AG09319 (cell line): ENCODE measurements at regions not wholly inside any gene's neighbourhood (a gene's known extent, or its start where the extent isn't known, plus 50 kb on each side); places are given as distances from the start of the nearest gene placed in this dataset.

ENCODE experiments used
- DNase-seq: peaks from one replicate; pipeline ENCODE4 v3.0.0-alpha.2; 2010; ENCODE audit warnings: low read depth; ENCODE audit errors: extremely low read depth
- CTCF ChIP-seq: IDR thresholded peaks from 2 replicates; pipeline ENCODE4 v1.5.1; 2011; ENCODE audit warnings: low read depth, mild to moderate bottlenecking, inconsistent platforms, low read length, moderate library complexity

GRCh38 chr6:105790635-105791034 lies 295.5 kb upstream of the PRDM1 start:
- TF ChIP-seq CTCF, result peak; percentile 14
- no peak for DNase-seq

GRCh38 chr6:105789935-105790334 lies 296.2 kb upstream of the PRDM1 start:
- TF ChIP-seq CTCF, result no peak
- DNase-seq, result no peak

- DNase-seq, result no peak
- no peak for TF ChIP-seq CTCF
These were observed 298.4 kb upstream of the PRDM1 start for GRCh38 chr6:105787747-105788146.

- no peak for DNase-seq
- TF ChIP-seq CTCF, result no peak
These were observed 299.1 kb upstream of the PRDM1 start for GRCh38 chr6:105786890-105787655.

- no peak for DNase-seq
- no peak for TF ChIP-seq CTCF
These were observed 299.7 kb upstream of the PRDM1 start for GRCh38 chr6:105786449-105786848.

- no peak for TF ChIP-seq CTCF
- DNase-seq, result no peak
These were observed 300.9 kb upstream of the PRDM1 start for GRCh38 chr6:105785066-105785811.

- TF ChIP-seq CTCF, result no peak
- no peak for DNase-seq
These were observed 302.0 kb upstream of the PRDM1 start for GRCh38 chr6:105784179-105784578.
